ENCODE measurements at regions not wholly inside any gene's neighbourhood (a gene's known extent, or its start where the extent isn't known, plus 50 kb on each side); places are given as distances from the start of the nearest gene placed in this dataset.

GRCh38 chr6:6798448-6798860 is 209.9 kb downstream of the LY86 start:
- Mint-ChIP-seq H3K36me3 (ENCODE audit: low read depth) (no peaks in the 10 kb centered on the region), H3K27ac (peak overlapping the region; percentile 37), H3K4me3 (no peak overlapping the region), H3K4me1 (ENCODE audit: low read depth) (peaks cover 32% of the 10 kb centered on the region), H3K9me3 (no peaks in the 10 kb centered on the region), H3K27me3 (ENCODE audit: low read depth) (no peaks in the 10 kb centered on the region)
- CTCF ChIA-PET, result no interaction called here
- intact Hi-C loops (cut with micrococcal nuclease), result loop anchor here (2.0 kb wide), 1 partner anchor 120 kb away; no protein-coding TSS in a partner anchor
- peak; percentile 38 for DNase-seq

- intact Hi-C loops (cut with micrococcal nuclease), result loop anchor here (5.0 kb wide), 1 partner anchor 124 kb away; no protein-coding TSS in a partner anchor
- no peak overlapping the region for H3K27ac Mint-ChIP-seq
- H3K36me3 Mint-ChIP-seq (ENCODE audit: low read depth), result no peaks in the 10 kb centered on the region
- H3K4me3 Mint-ChIP-seq, result no peak overlapping the region
- H3K4me1 Mint-ChIP-seq (ENCODE audit: low read depth), result peaks cover 31% of the 10 kb centered on the region
- CTCF ChIA-PET, result interaction anchor here (0.7 to 1.7 kb wide), 5 partner anchors 8 to 124 kb away, joined by 3 to 6 read pairs (median 4); no protein-coding TSS in a partner anchor
- H3K27me3 Mint-ChIP-seq (ENCODE audit: low read depth), result peaks cover 2% of the 10 kb centered on the region
- no peak for DNase-seq
- H3K9me3 Mint-ChIP-seq, result no peaks in the 10 kb centered on the region
Observed at GRCh38 chr6:6801005-6801335, 212.4 kb downstream of the LY86 start.

GRCh38 chr6:6801635-6802218 is 213.2 kb downstream of the LY86 start:
- peaks cover 31% of the 10 kb centered on the region for H3K4me1 Mint-ChIP-seq (ENCODE audit: low read depth)
- intact Hi-C loops (cut with micrococcal nuclease), result loop anchor here (5.0 kb wide), 1 partner anchor 124 kb away; no protein-coding TSS in a partner anchor
- CTCF ChIA-PET, result interaction anchor here (0.6 to 1.4 kb wide), 2 partner anchors 125 to 259 kb away, joined by 3 read pairs; no protein-coding TSS in a partner anchor
- peak overlapping the region; percentile 8 for H3K27ac Mint-ChIP-seq
- DNase-seq, result no peak
- H3K27me3 Mint-ChIP-seq (ENCODE audit: low read depth), result peaks cover 2% of the 10 kb centered on the region
- H3K36me3 Mint-ChIP-seq (ENCODE audit: low read depth), result no peaks in the 10 kb centered on the region
- no peaks in the 10 kb centered on the region for H3K9me3 Mint-ChIP-seq
- H3K4me3 Mint-ChIP-seq, result no peak overlapping the region

- Mint-ChIP-seq H3K27me3 (ENCODE audit: low read depth) (peaks cover 2% of the 10 kb centered on the region), H3K27ac (peak overlapping the region; percentile 18), H3K36me3 (ENCODE audit: low read depth) (no peaks in the 10 kb centered on the region), H3K4me3 (no peak overlapping the region), H3K4me1 (ENCODE audit: low read depth) (peaks cover 28% of the 10 kb centered on the region), H3K9me3 (no peaks in the 10 kb centered on the region)
- intact Hi-C loops (cut with micrococcal nuclease), result loop anchor here (1.0 to 5.0 kb wide), 2 partner anchors 8 to 126 kb away; no protein-coding TSS in a partner anchor
- CTCF ChIA-PET, result no interaction called here
- peak; percentile 68 for DNase-seq
Observed at GRCh38 chr6:6803180-6803977, 214.9 kb downstream of the LY86 start.

- no peaks in the 10 kb centered on the region for H3K9me3 Mint-ChIP-seq
- intact Hi-C loops (cut with micrococcal nuclease), result loop anchor here (5.0 kb wide), 1 partner anchor 128 kb away; no protein-coding TSS in a partner anchor
- H3K27ac Mint-ChIP-seq, result no peak overlapping the region
- CTCF ChIA-PET, result no interaction called here
- no peak for DNase-seq
- no peak overlapping the region for H3K4me3 Mint-ChIP-seq
- no peaks in the 10 kb centered on the region for H3K36me3 Mint-ChIP-seq (ENCODE audit: low read depth)
- H3K4me1 Mint-ChIP-seq (ENCODE audit: low read depth), result peaks cover 17% of the 10 kb centered on the region
- peaks cover 2% of the 10 kb centered on the region for H3K27me3 Mint-ChIP-seq (ENCODE audit: low read depth)
Observed at GRCh38 chr6:6804843-6805615, 216.5 kb downstream of the LY86 start.

- H3K4me3 Mint-ChIP-seq, result no peak overlapping the region
- peaks cover 2% of the 10 kb centered on the region for H3K27me3 Mint-ChIP-seq (ENCODE audit: low read depth)
- H3K4me1 Mint-ChIP-seq (ENCODE audit: low read depth), result peaks cover 24% of the 10 kb centered on the region
- H3K27ac Mint-ChIP-seq, result no peak overlapping the region
- CTCF ChIA-PET, result interaction anchor here (1.0 to 1.5 kb wide), 2 partner anchors 17 to 83 kb away, joined by 3 read pairs; no protein-coding TSS in a partner anchor
- no peaks in the 10 kb centered on the region for H3K36me3 Mint-ChIP-seq (ENCODE audit: low read depth)
- no peak for DNase-seq
- intact Hi-C loops (cut with micrococcal nuclease), result no loop called here
- H3K9me3 Mint-ChIP-seq, result no peaks in the 10 kb centered on the region
Observed at GRCh38 chr6:6806844-6807518, 218.5 kb downstream of the LY86 start.

GRCh38 chr6:6808343-6808742 is 219.8 kb downstream of the LY86 start:
- H3K36me3 Mint-ChIP-seq (ENCODE audit: low read depth), result no peaks in the 10 kb centered on the region
- intact Hi-C loops (cut with micrococcal nuclease), result no loop called here
- DNase-seq, result no peak
- no peak overlapping the region for H3K27ac Mint-ChIP-seq
- H3K4me3 Mint-ChIP-seq, result no peak overlapping the region
- peaks cover 27% of the 10 kb centered on the region for H3K4me1 Mint-ChIP-seq (ENCODE audit: low read depth)
- CTCF ChIA-PET, result interaction anchor here (1.4 to 1.5 kb wide), 2 partner anchors 8 to 19 kb away, joined by 3 to 4 read pairs; no protein-coding TSS in a partner anchor
- H3K9me3 Mint-ChIP-seq, result no peaks in the 10 kb centered on the region
- peaks cover 2% of the 10 kb centered on the region for H3K27me3 Mint-ChIP-seq (ENCODE audit: low read depth)

GRCh38 chr6:6808915-6809314 is 220.4 kb downstream of the LY86 start:
- intact Hi-C loops (cut with micrococcal nuclease), result no loop called here
- H3K9me3 Mint-ChIP-seq, result no peaks in the 10 kb centered on the region
- H3K4me3 Mint-ChIP-seq, result no peak overlapping the region
- DNase-seq, result no peak
- no peak overlapping the region for H3K27ac Mint-ChIP-seq
- CTCF ChIA-PET, result interaction anchor here (1.4 kb wide), 1 partner anchor 8 kb away, joined by 4 read pairs; no protein-coding TSS in a partner anchor
- H3K36me3 Mint-ChIP-seq (ENCODE audit: low read depth), result no peaks in the 10 kb centered on the region
- H3K4me1 Mint-ChIP-seq (ENCODE audit: low read depth), result peaks cover 21% of the 10 kb centered on the region
- H3K27me3 Mint-ChIP-seq (ENCODE audit: low read depth), result peaks cover 2% of the 10 kb centered on the region

- Mint-ChIP-seq H3K27me3 (ENCODE audit: low read depth) (no peaks in the 10 kb centered on the region), H3K9me3 (no peaks in the 10 kb centered on the region), H3K4me3 (peak overlapping the region; percentile 66), H3K4me1 (ENCODE audit: low read depth) (peaks cover 20% of the 10 kb centered on the region), H3K27ac (peak overlapping the region; percentile 0), H3K36me3 (ENCODE audit: low read depth) (no peaks in the 10 kb centered on the region)
- intact Hi-C loops (cut with micrococcal nuclease), result loop anchor here (1.0 to 5.0 kb wide), 9 partner anchors 7 to 433 kb away; no protein-coding TSS in a partner anchor
- CTCF ChIA-PET, result interaction anchor here (1.5 to 2.7 kb wide), 3 partner anchors 11 to 87 kb away, joined by 3 to 10 read pairs (median 6); no protein-coding TSS in a partner anchor
- DNase-seq, result peak; percentile 70
Observed at GRCh38 chr6:6810727-6811126, 222.2 kb downstream of the LY86 start.

GRCh38 chr6:6811128-6812009 is 222.8 kb downstream of the LY86 start:
- Mint-ChIP-seq H3K4me3 (peak overlapping the region; percentile 66), H3K27me3 (ENCODE audit: low read depth) (no peaks in the 10 kb centered on the region), H3K4me1 (ENCODE audit: low read depth) (peaks cover 20% of the 10 kb centered on the region), H3K36me3 (ENCODE audit: low read depth) (no peaks in the 10 kb centered on the region), H3K27ac (peak overlapping the region; percentile 72), H3K9me3 (no peaks in the 10 kb centered on the region)
- intact Hi-C loops (cut with micrococcal nuclease), result loop anchor here (1.0 to 5.0 kb wide), 9 partner anchors 8 to 432 kb away; no protein-coding TSS in a partner anchor
- DNase-seq, result peak; percentile 79
- CTCF ChIA-PET, result interaction anchor here (1.5 to 2.7 kb wide), 3 partner anchors 11 to 87 kb away, joined by 3 to 10 read pairs (median 6); no protein-coding TSS in a partner anchor

GRCh38 chr6:6812427-6812826 is 223.9 kb downstream of the LY86 start:
- CTCF ChIA-PET, result interaction anchor here (2.1 to 2.7 kb wide), 2 partner anchors 12 to 88 kb away, joined by 6 to 10 read pairs; no protein-coding TSS in a partner anchor
- H3K4me1 Mint-ChIP-seq (ENCODE audit: low read depth), result peaks cover 20% of the 10 kb centered on the region
- DNase-seq, result no peak
- no peaks in the 10 kb centered on the region for H3K36me3 Mint-ChIP-seq (ENCODE audit: low read depth)
- intact Hi-C loops (cut with micrococcal nuclease), result loop anchor here (5.0 kb wide), 2 partner anchors 255 to 335 kb away; no protein-coding TSS in a partner anchor
- no peak overlapping the region for H3K27ac Mint-ChIP-seq
- H3K27me3 Mint-ChIP-seq (ENCODE audit: low read depth), result no peaks in the 10 kb centered on the region
- no peak overlapping the region for H3K4me3 Mint-ChIP-seq
- H3K9me3 Mint-ChIP-seq, result no peaks in the 10 kb centered on the region
